ENCODE measurements at regions not wholly inside any gene's neighbourhood (a gene's known extent, or its start where the extent isn't known, plus 50 kb on each side); places are given as distances from the start of the nearest gene placed in this dataset.

GRCh38 chr2:205885492-205886099 is 200.4 kb downstream of the INO80D start:
- TF ChIP-seq, protein P1, sequence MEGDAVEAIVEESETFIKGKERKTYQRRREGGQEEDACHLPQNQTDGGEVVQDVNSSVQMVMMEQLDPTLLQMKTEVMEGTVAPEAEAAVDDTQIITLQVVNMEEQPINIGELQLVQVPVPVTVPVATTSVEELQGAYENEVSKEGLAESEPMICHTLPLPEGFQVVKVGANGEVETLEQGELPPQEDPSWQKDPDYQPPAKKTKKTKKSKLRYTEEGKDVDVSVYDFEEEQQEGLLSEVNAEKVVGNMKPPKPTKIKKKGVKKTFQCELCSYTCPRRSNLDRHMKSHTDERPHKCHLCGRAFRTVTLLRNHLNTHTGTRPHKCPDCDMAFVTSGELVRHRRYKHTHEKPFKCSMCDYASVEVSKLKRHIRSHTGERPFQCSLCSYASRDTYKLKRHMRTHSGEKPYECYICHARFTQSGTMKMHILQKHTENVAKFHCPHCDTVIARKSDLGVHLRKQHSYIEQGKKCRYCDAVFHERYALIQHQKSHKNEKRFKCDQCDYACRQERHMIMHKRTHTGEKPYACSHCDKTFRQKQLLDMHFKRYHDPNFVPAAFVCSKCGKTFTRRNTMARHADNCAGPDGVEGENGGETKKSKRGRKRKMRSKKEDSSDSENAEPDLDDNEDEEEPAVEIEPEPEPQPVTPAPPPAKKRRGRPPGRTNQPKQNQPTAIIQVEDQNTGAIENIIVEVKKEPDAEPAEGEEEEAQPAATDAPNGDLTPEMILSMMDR (IDR thresholded peaks at IDR 0.05): peak; percentile 82

DNA sequence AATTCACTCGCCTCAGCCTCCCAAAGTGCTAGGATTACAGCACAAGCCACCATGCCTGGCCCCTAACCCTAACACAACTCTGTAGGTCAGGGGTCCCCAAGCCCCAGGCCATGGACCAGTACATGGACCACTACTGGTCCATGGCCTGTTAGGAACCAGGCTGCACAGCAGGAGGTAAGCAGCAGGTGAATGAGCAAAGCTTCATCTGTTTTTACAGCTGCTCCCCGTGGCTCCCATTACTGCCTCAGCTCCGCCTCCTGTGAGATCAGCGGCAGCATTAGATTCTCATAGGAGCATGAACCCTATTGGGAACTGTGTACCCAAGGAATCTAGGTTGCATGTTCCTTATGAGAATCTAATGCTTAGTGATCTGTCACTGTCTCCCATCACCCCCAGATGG is 201.7 kb downstream of the NRP2 start:
- TF ChIP-seq, protein P1 (IDR thresholded peaks at IDR 0.05): no peak

- TF ChIP-seq, protein P1 (IDR thresholded peaks at IDR 0.05): no peak
Observed at GRCh38 chr2:205882806-205883425, 200.6 kb downstream of the NRP2 start.

DNA sequence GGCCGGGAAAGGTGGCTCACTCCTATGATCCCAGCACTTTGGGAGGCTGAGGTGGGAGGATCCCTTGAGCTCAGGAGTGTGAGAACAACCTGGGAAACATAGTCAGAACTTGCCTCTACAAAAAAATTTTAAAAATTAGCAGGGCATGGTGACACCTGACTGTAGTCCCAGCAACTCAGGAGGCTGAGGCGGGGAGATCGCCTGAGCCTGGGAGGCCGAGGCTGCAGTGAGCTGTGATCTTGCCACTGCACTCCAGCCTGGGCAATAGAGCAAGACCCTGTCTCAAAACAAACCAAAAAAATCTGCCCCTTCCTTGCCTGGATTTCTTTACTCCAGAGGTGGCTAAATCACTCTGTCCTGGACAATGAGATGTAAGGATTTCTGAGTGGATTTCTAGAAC is 197.7 kb downstream of the NRP2 start:
- TF ChIP-seq, protein P1 (IDR thresholded peaks at IDR 0.05): no peak

DNA sequence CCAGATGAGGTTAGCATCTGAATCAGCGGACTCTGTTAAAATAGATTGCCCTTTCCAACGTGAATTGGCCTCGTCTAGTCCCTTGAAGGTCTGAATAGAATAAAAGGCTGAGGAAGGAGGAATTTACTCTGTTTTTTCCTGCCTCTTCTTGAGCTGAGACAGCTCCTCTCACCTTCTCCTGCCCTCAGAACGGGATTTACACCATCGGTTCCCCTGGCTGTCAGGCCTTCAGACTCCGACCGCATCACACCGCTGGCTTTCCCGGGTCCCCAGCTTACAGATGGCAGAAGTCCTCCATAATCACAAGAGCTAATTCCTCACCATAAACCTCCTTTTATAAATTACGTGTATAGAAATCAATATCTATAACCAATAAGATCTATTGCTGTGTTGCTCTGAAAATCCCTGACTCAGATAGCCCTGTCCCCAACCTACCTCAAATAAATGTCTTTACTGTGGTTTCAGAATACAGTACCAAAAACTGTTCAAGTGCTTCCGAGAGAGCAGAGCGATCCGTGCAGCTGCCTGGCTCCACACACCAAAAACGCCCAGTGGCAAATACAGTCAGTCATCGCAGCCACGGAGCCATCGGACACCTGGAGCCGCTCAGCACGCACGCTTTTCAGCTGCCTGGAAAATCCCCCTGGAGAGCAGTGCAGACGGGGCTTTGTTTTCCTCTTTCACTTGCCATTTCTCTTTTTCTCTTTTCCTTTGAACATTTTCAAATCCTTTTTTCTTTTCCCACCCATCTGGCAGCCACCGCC is 196.9 kb downstream of the NRP2 start:
- TF ChIP-seq, protein P1 (IDR thresholded peaks at IDR 0.05): no peak

DNA sequence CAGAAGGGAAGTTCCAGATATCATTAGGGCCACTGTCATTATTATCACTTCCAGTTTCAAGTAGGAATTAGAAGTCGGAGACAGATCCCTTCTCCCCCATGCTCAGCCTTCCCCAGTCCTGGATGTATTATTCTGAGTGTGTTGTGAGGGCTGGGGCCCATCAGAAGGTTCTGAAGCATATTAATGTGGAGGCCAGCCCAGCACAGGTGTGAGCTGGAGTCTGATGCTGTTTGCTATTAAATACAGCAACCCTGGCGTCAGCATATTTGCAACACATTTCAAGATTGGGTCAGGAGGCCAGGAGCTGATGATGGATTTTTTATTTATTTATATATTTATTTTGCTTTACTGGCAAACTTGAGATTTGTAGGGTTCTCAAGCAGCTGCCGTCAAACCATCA is 195.2 kb downstream of the NRP2 start:
- TF ChIP-seq, protein P1 (IDR thresholded peaks at IDR 0.05): no peak

- TF ChIP-seq, protein P1 (IDR thresholded peaks at IDR 0.05): no peak
Observed at GRCh38 chr2:205876127-205876526, 193.8 kb downstream of the NRP2 start.
